HEK293T (cell line): ENCODE measurements at regions not wholly inside any gene's neighbourhood (a gene's known extent, or its start where the extent isn't known, plus 50 kb on each side); places are given as distances from the start of the nearest gene placed in this dataset.

Experiments used
- BHLHE40 ChIP-seq: fragments of 450-650 bp; IDR thresholded peaks from 2 replicates; pipeline ENCODE4 v1.6.1; 2016; ENCODE audit warnings: mild to moderate bottlenecking, moderate library complexity, borderline replicate concordance
- L3MBTL2 ChIP-seq: fragments of 450-650 bp; conservative IDR thresholded peaks from 2 replicates; pipeline ENCODE4 v1.6.1; 2016; ENCODE audit warnings: mild to moderate bottlenecking
- SUZ12 ChIP-seq: fragments of 450-650 bp; IDR thresholded peaks from 2 replicates; pipeline ENCODE4 v1.6.1; 2016; ENCODE audit warnings: mild to moderate bottlenecking

- no peak for TF ChIP-seq L3MBTL2
- TF ChIP-seq BHLHE40: no peak
- TF ChIP-seq SUZ12: no peak
Observed at GRCh38 chr12:67040861-67041137, 228.4 kb upstream of the CAND1 start.
